Naive B cell (primary cell): ENCODE measurements at regions not wholly inside any gene's neighbourhood (a gene's known extent, or its start where the extent isn't known, plus 50 kb on each side); places are given as distances from the start of the nearest gene placed in this dataset.
"Not testable (repeated sequence)": the region's sequence is repeated elsewhere in the genome, so short reads cannot be mapped to it uniquely, and the experiment has no call there.

Source experiments
- ATAC-seq, 2 donors: fragments of 150-1000 bp; cut with Tn5 transposase; 2 replicates each; pipeline ENCODE4 v1.10.0; 2021; ENCODE audit warnings: low read depth in 2 of 2, mild to moderate bottlenecking in 2 of 2, moderate library complexity in 2 of 2
- DNase-seq: peaks from one replicate; pipeline ENCODE4 v3.0.0; 2022
- H3K27ac Mint-ChIP-seq, 6 donors: one replicate each; pipeline ENCODE4 v1.8.0; 2020 to 2022; ENCODE audit warnings: mild to moderate bottlenecking in 6 of 6, mixed read lengths in 6 of 6, moderate library complexity in 5 of 6, inconsistent platforms in 2 of 6
- H3K27me3 Mint-ChIP-seq, 3 donors: one replicate each; pipeline ENCODE4 v1.8.0; 2021 to 2022; ENCODE audit warnings: mixed read lengths in 3 of 3, mild to moderate bottlenecking in 1 of 3
- H3K36me3 Mint-ChIP-seq, 2 donors: one replicate each; pipeline ENCODE4 v1.8.0; 2020 to 2022; ENCODE audit warnings: mixed read lengths in 2 of 2, inconsistent platforms in 1 of 2, mild to moderate bottlenecking in 1 of 2
- H3K4me1 Mint-ChIP-seq, 3 donors: one replicate each; pipeline ENCODE4 v1.8.0; 2020 to 2022; ENCODE audit warnings: mixed read lengths in 3 of 3, inconsistent platforms in 1 of 3, mild to moderate bottlenecking in 1 of 3, moderate library complexity in 1 of 3
- H3K4me3 Mint-ChIP-seq, 8 donors: one replicate each; pipeline ENCODE4 v1.8.0; 2020 to 2022; ENCODE audit warnings: mild to moderate bottlenecking in 8 of 8, mixed read lengths in 8 of 8, moderate library complexity in 8 of 8, inconsistent platforms in 2 of 8
- H3K9me3 Mint-ChIP-seq, 7 donors: one replicate each; pipeline ENCODE4 v1.8.0; 2020 to 2022; ENCODE audit warnings: mixed read lengths in 7 of 7, mild to moderate bottlenecking in 5 of 7, inconsistent platforms in 2 of 7, moderate library complexity in 1 of 7

GRCh38 chr5:77898385-77898784 lies 122.2 kb upstream of the TBCA start:
- Mint-ChIP-seq H3K9me3 (no peaks in the 10 kb centered on the region), H3K27ac (no peak overlapping the region), H3K27me3 (peaks cover 0 to 5% (median 0%) of the 10 kb centered on the region in 3 donors), H3K4me1 (no peaks in the 10 kb centered on the region), H3K36me3 (no peaks in the 10 kb centered on the region), H3K4me3 (no peak overlapping the region)
- DNase-seq = no peak
- ATAC-seq = no peak

GRCh38 chr5:77896338-77896737 lies 120.2 kb upstream of the TBCA start:
- no peaks in the 10 kb centered on the region for H3K9me3 Mint-ChIP-seq
- H3K4me3 Mint-ChIP-seq = no peak overlapping the region
- H3K36me3 Mint-ChIP-seq = no peaks in the 10 kb centered on the region
- no peaks in the 10 kb centered on the region for H3K4me1 Mint-ChIP-seq
- DNase-seq (no peak), ATAC-seq (no peak)
- H3K27ac Mint-ChIP-seq = no peak overlapping the region
- peaks cover 0 to 12% (median 6%) of the 10 kb centered on the region in 3 donors for H3K27me3 Mint-ChIP-seq

- Mint-ChIP-seq H3K27me3 (peaks cover 0 to 12% (median 6%) of the 10 kb centered on the region in 3 donors), H3K27ac (peak overlapping the region in 1 of 6 donors; percentile 73)
- DNase-seq, ATAC-seq, H3K4me1 Mint-ChIP-seq, H3K36me3 Mint-ChIP-seq, H3K9me3 Mint-ChIP-seq, H3K4me3 Mint-ChIP-seq: not testable (repeated sequence)
These were observed 118.0 kb upstream of the TBCA start for GRCh38 chr5:77894103-77894502.

- ATAC-seq = no peak
- Mint-ChIP-seq H3K36me3 (no peaks in the 10 kb centered on the region), H3K4me3 (no peak overlapping the region), H3K4me1 (no peaks in the 10 kb centered on the region), H3K27ac (no peak overlapping the region), H3K9me3 (no peaks in the 10 kb centered on the region), H3K27me3 (peaks cover 0 to 12% (median 6%) of the 10 kb centered on the region in 3 donors)
- no peak for DNase-seq
These were observed 117.2 kb upstream of the TBCA start for GRCh38 chr5:77893225-77893860.

- no peak overlapping the region for H3K27ac Mint-ChIP-seq
These were observed 116.2 kb upstream of the TBCA start for GRCh38 chr5:77892061-77893010.

GRCh38 chr5:77885519-77885918 lies 109.4 kb upstream of the TBCA start:
- DNase-seq = no peak
- Mint-ChIP-seq H3K4me3 (no peak overlapping the region), H3K9me3 (no peaks in the 10 kb centered on the region), H3K27me3 (peaks cover 20 to 36% (median 28%) of the 10 kb centered on the region in 3 donors), H3K27ac (no peak overlapping the region), H3K4me1 (no peaks in the 10 kb centered on the region), H3K36me3 (no peaks in the 10 kb centered on the region)
- ATAC-seq = no peak

More at GRCh38 chr5:77892061-77893010, 116.2 kb upstream of the TBCA start:
- Mint-ChIP-seq H3K4me3 (no peak overlapping the region), H3K36me3 (no peaks in the 10 kb centered on the region), H3K27me3 (peaks cover 0 to 12% (median 6%) of the 10 kb centered on the region in 3 donors), H3K4me1 (no peaks in the 10 kb centered on the region), H3K9me3 (no peaks in the 10 kb centered on the region)
- DNase-seq = no peak
- ATAC-seq = no peak

GRCh38 chr5:77882670-77883257 lies 106.6 kb upstream of the TBCA start:
- Mint-ChIP-seq H3K4me3 (peak overlapping the region in 1 of 8 donors; percentile 5), H3K27me3 (peaks cover 20 to 36% (median 28%) of the 10 kb centered on the region in 3 donors), H3K4me1 (peaks cover 0 to 1% (median 0%) of the 10 kb centered on the region in 3 donors), H3K36me3 (no peaks in the 10 kb centered on the region), H3K9me3 (no peaks in the 10 kb centered on the region), H3K27ac (peak overlapping the region in 1 of 6 donors; percentile 91)
- ATAC-seq (no peak), DNase-seq (no peak)

- H3K4me1 Mint-ChIP-seq = peaks cover 0 to 5% (median 0%) of the 10 kb centered on the region in 3 donors
- no peak for DNase-seq
- H3K36me3 Mint-ChIP-seq = no peaks in the 10 kb centered on the region
- no peaks in the 10 kb centered on the region for H3K9me3 Mint-ChIP-seq
- H3K27ac Mint-ChIP-seq = no peak overlapping the region
- H3K27me3 Mint-ChIP-seq = peaks cover 20 to 30% (median 28%) of the 10 kb centered on the region in 3 donors
- no peak overlapping the region for H3K4me3 Mint-ChIP-seq
- ATAC-seq = no peak
These were observed 105.4 kb upstream of the TBCA start for GRCh38 chr5:77881528-77881927.

- ATAC-seq (no peak), DNase-seq (no peak)
These were observed 101.6 kb upstream of the TBCA start for GRCh38 chr5:77877516-77878355.

GRCh38 chr5:77876862-77877502 lies 100.8 kb upstream of the TBCA start:
- H3K4me3 Mint-ChIP-seq = no peak overlapping the region
- peaks cover 0 to 2% (median 0%) of the 10 kb centered on the region in 7 donors for H3K9me3 Mint-ChIP-seq
- DNase-seq (no peak), ATAC-seq (no peak)
- H3K27ac Mint-ChIP-seq = no peak overlapping the region
- peaks cover 0 to 8% (median 0%) of the 10 kb centered on the region in 3 donors for H3K27me3 Mint-ChIP-seq
- peaks cover 0 to 5% (median 0%) of the 10 kb centered on the region in 3 donors for H3K4me1 Mint-ChIP-seq
- no peaks in the 10 kb centered on the region for H3K36me3 Mint-ChIP-seq

More at GRCh38 chr5:77877516-77878355, 101.6 kb upstream of the TBCA start:
- peaks cover 0 to 5% (median 0%) of the 10 kb centered on the region in 3 donors for H3K4me1 Mint-ChIP-seq
- H3K4me3 Mint-ChIP-seq = no peak overlapping the region
- H3K9me3 Mint-ChIP-seq = peaks cover 0 to 2% (median 0%) of the 10 kb centered on the region in 7 donors
- H3K27me3 Mint-ChIP-seq = peaks cover 0 to 9% (median 2%) of the 10 kb centered on the region in 3 donors
- H3K36me3 Mint-ChIP-seq = no peaks in the 10 kb centered on the region
- no peak overlapping the region for H3K27ac Mint-ChIP-seq

GRCh38 chr5:77876316-77876715 lies 100.2 kb upstream of the TBCA start:
- Mint-ChIP-seq H3K27me3 (peaks cover 0 to 8% (median 0%) of the 10 kb centered on the region in 3 donors), H3K27ac (peak overlapping the region in 1 of 6 donors; percentile 44), H3K4me1 (peaks cover 0 to 5% (median 0%) of the 10 kb centered on the region in 3 donors), H3K9me3 (peaks cover 0 to 2% (median 0%) of the 10 kb centered on the region in 7 donors), H3K36me3 (no peaks in the 10 kb centered on the region), H3K4me3 (no peak overlapping the region)
- DNase-seq (no peak), ATAC-seq (no peak)

- H3K4me3 Mint-ChIP-seq = no peak overlapping the region
- no peak overlapping the region for H3K27ac Mint-ChIP-seq
- peaks cover 0 to 5% (median 0%) of the 10 kb centered on the region in 3 donors for H3K4me1 Mint-ChIP-seq
- ATAC-seq (no peak), DNase-seq (no peak)
- peaks cover 0 to 8% (median 0%) of the 10 kb centered on the region in 3 donors for H3K27me3 Mint-ChIP-seq
- no peaks in the 10 kb centered on the region for H3K36me3 Mint-ChIP-seq
- peaks cover 0 to 2% (median 0%) of the 10 kb centered on the region in 7 donors for H3K9me3 Mint-ChIP-seq
These were observed 98.6 kb upstream of the TBCA start for GRCh38 chr5:77874691-77875090.
